Vagina (tissue), 2 donors: ENCODE measurements at regions not wholly inside any gene's neighbourhood (a gene's known extent, or its start where the extent isn't known, plus 50 kb on each side); places are given as distances from the start of the nearest gene placed in this dataset.
"Not testable (repeated sequence)": the region's sequence is repeated elsewhere in the genome, so short reads cannot be mapped to it uniquely, and the experiment has no call there.

Source experiments
- DNase-seq, 2 donors: peaks; one replicate each; pipeline ENCODE4 v3.0.0-alpha.2; 2017; ENCODE audit errors: extremely low spot score in 2 of 2
- H3K27ac ChIP-seq: fragments of 200-600 bp; sonication (generic); one replicate; pipeline ENCODE4 v1.5.1; 2019
- H3K27me3 ChIP-seq: fragments of 200-600 bp; sonication (generic); one replicate; pipeline ENCODE4 v1.5.1; 2019
- H3K36me3 ChIP-seq, 2 donors: fragments of 200-600 bp; sonication (generic); one replicate each; pipeline ENCODE4 v1.5.1; 2017 to 2019
- H3K4me1 ChIP-seq: fragments of 200-600 bp; sonication (generic); one replicate; pipeline ENCODE4 v1.5.1; 2019
- H3K4me3 ChIP-seq, 2 donors: fragments of 200-600 bp; sonication (generic); 1 replicate in 1 of 2; 2 replicates in 1 of 2; pipeline ENCODE4 v1.5.1; 2016 to 2019
- H3K9me3 ChIP-seq: fragments of 200-600 bp; sonication (generic); one replicate; pipeline ENCODE4 v1.5.1; 2019
- POLR2A ChIP-seq, 2 donors: fragments of 450-650 bp; IDR thresholded peaks; one replicate each; pipeline ENCODE4 v1.6.1; 2017; ENCODE audit warnings: antibody characterized with exemption in 2 of 2, mild to moderate bottlenecking in 2 of 2, moderate library complexity in 2 of 2
- POLR2AphosphoS5 ChIP-seq, 2 donors: sonication (generic); formaldehyde crosslinking; IDR thresholded peaks; one replicate each; pipeline ENCODE4 v1.9.0; 2017; ENCODE audit warnings: antibody characterized with exemption in 2 of 2, mild to moderate bottlenecking in 2 of 2, low read depth in 1 of 2; ENCODE audit not compliant: insufficient read depth in 1 of 2
- intact Hi-C: fragments of 100-400 bp; cut with DNase I; formaldehyde crosslinking; loops from one replicate; pipeline ENCODE4 v1.15.1; 2023
- TF ChIP-seq, protein P1 (sequence below), 3 experiments: fragments of 450-650 bp in 2 of 3; fragments of 200-600 bp in 1 of 3; sonication (generic) in 1 of 3; IDR thresholded peaks; one replicate each; pipeline ENCODE4 v1.5.1; 2017 to 2019; ENCODE audit warnings: antibody characterized with exemption in 3 of 3, mild to moderate bottlenecking in 2 of 3, moderate library complexity in 2 of 3

DNA sequence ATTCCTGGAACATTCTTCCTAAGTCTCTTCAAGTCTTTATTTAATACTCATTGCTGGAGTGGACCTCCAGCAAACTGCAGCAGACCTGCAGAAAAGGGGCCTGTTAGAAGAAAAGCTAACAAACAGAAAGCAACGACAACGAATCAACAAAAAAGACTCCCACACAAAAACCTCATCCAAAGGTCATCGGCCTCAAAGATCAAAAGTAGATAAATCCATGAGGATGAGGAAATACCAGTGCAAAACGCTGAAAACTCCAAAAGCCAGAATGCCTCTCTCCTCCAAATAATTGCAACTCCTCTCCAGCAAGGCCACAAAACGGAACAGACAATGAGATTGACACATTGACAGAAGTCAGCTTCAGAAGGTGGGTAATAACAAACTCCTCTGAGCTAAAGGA, 472.2 kb downstream of the C12orf50 start:
- no peak overlapping the region for H3K4me3 ChIP-seq
- TF ChIP-seq POLR2AphosphoS5 (IDR thresholded peaks at IDR 0.05; ENCODE audit: insufficient read depth in 1 of 2, low read depth in 1 of 2) (no peak), POLR2A (IDR thresholded peaks at IDR 0.05) (no peak)
- TF ChIP-seq, protein P1, sequence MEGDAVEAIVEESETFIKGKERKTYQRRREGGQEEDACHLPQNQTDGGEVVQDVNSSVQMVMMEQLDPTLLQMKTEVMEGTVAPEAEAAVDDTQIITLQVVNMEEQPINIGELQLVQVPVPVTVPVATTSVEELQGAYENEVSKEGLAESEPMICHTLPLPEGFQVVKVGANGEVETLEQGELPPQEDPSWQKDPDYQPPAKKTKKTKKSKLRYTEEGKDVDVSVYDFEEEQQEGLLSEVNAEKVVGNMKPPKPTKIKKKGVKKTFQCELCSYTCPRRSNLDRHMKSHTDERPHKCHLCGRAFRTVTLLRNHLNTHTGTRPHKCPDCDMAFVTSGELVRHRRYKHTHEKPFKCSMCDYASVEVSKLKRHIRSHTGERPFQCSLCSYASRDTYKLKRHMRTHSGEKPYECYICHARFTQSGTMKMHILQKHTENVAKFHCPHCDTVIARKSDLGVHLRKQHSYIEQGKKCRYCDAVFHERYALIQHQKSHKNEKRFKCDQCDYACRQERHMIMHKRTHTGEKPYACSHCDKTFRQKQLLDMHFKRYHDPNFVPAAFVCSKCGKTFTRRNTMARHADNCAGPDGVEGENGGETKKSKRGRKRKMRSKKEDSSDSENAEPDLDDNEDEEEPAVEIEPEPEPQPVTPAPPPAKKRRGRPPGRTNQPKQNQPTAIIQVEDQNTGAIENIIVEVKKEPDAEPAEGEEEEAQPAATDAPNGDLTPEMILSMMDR (IDR thresholded peaks at IDR 0.05): no peak
- H3K4me1 ChIP-seq: no peaks in the 10 kb centered on the region
- H3K27ac ChIP-seq: no peak overlapping the region
- no peaks in the 10 kb centered on the region for H3K27me3 ChIP-seq
- H3K36me3 ChIP-seq: no peaks in the 10 kb centered on the region
- intact Hi-C loops: no loop called here
- no peak for DNase-seq
- H3K9me3 ChIP-seq: no peaks in the 10 kb centered on the region

DNA sequence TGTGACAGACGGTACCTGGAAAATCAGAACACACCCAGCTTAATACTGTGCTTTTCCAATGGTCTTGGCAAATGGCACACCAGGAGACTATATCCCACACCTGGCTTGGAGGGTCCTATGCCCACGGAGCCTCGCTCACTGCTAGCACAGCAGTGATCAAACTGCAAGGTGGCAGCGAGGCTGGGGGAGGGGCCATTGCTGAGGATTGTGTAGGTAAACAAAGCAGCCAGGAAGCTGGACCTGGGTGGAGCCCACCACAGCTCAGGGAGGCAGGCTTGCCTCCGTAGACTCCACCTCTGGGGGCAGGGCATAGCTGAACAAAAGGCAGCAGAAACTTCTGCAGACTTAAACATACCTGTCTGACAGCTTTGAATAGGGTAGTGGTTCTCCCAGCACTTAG, 498.0 kb downstream of the C12orf50 start:
- DNase-seq, H3K36me3 ChIP-seq, intact Hi-C loops, H3K27me3 ChIP-seq, H3K4me1 ChIP-seq, H3K27ac ChIP-seq, H3K9me3 ChIP-seq, H3K4me3 ChIP-seq: not testable (repeated sequence)

DNA sequence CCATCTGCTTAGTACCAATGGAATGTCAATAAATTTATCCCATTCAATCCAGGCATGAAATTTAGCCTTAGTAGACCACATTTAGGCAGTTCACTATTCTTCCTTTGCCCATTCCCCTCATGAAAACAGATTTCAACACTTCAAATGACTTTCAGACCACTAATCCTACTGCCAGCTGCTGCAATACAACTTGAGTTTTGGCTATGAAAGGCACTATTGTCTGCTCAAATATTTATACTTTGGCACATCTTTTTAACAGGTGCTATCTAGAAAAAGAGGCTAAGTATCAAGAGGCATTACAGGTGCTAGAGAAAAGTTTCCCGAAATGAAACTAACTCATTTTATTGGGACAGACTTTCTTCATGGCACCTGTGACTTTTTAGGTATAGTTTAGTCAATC, 499.8 kb downstream of the C12orf50 start:
- DNase-seq: no peak
- TF ChIP-seq, protein P1 (IDR thresholded peaks at IDR 0.05): no peak
- TF ChIP-seq POLR2A (IDR thresholded peaks at IDR 0.05) (no peak), POLR2AphosphoS5 (IDR thresholded peaks at IDR 0.05; ENCODE audit: insufficient read depth in 1 of 2, low read depth in 1 of 2) (no peak)
- Histone ChIP-seq H3K4me3 (no peak overlapping the region), H3K27me3 (no peaks in the 10 kb centered on the region), H3K36me3 (no peaks in the 10 kb centered on the region), H3K27ac (no peak overlapping the region), H3K4me1 (no peaks in the 10 kb centered on the region), H3K9me3 (no peaks in the 10 kb centered on the region)
- intact Hi-C loops: no loop called here

DNA sequence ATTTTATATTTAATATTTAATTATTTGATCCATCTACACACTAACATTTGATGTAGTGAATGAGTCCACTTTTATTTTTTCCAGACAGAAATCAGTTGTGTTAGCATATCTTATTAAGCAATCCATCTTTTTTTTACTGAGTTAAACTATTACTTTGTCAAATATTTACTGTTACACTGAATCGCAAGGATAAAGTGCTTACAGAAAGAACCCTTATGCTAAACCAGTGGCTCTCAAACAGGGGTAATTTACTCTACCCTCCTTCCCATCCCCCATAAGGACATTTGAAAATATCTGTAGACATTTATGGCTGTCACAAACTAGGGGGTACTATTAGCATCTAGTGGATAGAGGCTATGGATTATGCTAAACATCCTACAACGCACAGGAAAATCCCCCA, 508.2 kb downstream of the C12orf50 start:
- no peak overlapping the region for H3K27ac ChIP-seq
- no peaks in the 10 kb centered on the region for H3K36me3 ChIP-seq
- no peak for TF ChIP-seq POLR2A (IDR thresholded peaks at IDR 0.05)
- no peaks in the 10 kb centered on the region for H3K9me3 ChIP-seq
- no peak for DNase-seq
- intact Hi-C loops: no loop called here
- H3K27me3 ChIP-seq: no peaks in the 10 kb centered on the region
- no peaks in the 10 kb centered on the region for H3K4me1 ChIP-seq
- no peak overlapping the region for H3K4me3 ChIP-seq

DNA sequence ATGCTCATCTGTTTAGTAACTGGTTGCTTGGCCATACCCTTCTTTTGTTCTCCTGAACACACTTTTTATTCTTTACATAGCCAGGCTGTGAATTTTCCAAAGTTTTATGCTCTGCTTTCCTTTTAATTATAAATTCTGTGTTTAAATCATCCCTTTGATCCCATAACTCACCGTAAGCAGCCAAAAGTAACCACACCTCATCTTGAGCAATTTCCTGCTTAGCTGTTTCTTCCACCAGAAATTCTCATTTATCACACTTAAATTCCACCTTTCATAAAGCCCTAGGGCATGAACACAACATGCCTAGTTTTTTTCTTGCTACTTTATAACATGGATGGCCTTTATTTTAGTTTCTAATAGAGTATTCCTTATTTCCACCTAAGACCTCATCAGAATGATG, 510.7 kb downstream of the C12orf50 start:
- H3K4me1 ChIP-seq: no peaks in the 10 kb centered on the region
- no peak for DNase-seq
- H3K4me3 ChIP-seq: no peak overlapping the region
- H3K9me3 ChIP-seq: no peaks in the 10 kb centered on the region
- intact Hi-C loops: no loop called here
- TF ChIP-seq POLR2A (IDR thresholded peaks at IDR 0.05) (no peak), POLR2AphosphoS5 (IDR thresholded peaks at IDR 0.05; ENCODE audit: insufficient read depth in 1 of 2, low read depth in 1 of 2) (no peak)
- TF ChIP-seq, protein P1 (IDR thresholded peaks at IDR 0.05): no peak
- H3K27ac ChIP-seq: no peak overlapping the region
- no peaks in the 10 kb centered on the region for H3K27me3 ChIP-seq
- H3K36me3 ChIP-seq: no peaks in the 10 kb centered on the region

DNA sequence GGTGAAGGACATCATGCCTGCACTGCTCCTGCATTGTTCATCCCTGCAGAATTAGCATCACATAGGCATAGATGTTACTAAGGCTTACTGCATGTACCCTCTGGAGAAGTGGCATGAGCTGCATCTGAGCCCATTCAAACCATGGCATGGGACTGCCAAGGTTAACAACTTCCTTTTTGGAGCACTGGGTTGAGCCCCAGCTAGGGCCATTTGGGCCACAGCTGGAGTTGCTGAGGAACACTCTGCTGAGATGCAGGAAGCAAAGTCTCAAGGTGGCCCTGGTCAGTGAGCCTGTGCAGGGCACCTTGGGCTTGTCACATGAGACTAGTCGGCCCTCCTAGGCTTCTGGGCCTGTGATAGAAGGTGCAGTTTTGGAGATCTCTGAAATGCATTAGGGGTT, 511.2 kb downstream of the C12orf50 start:
- Histone ChIP-seq H3K27ac (no peak overlapping the region), H3K9me3 (no peaks in the 10 kb centered on the region), H3K4me1 (no peaks in the 10 kb centered on the region), H3K27me3 (no peaks in the 10 kb centered on the region), H3K4me3 (no peak overlapping the region), H3K36me3 (no peaks in the 10 kb centered on the region)
- DNase-seq: no peak
- intact Hi-C loops: no loop called here
- TF ChIP-seq POLR2AphosphoS5 (IDR thresholded peaks at IDR 0.05; ENCODE audit: insufficient read depth in 1 of 2, low read depth in 1 of 2) (no peak), POLR2A (IDR thresholded peaks at IDR 0.05) (no peak)
- TF ChIP-seq, protein P1 (IDR thresholded peaks at IDR 0.05): no peak
